ENCODE measurements at regions not wholly inside any gene's neighbourhood (a gene's known extent, or its start where the extent isn't known, plus 50 kb on each side); places are given as distances from the start of the nearest gene placed in this dataset.

- TF ChIP-seq ZBTB42 (CRISPR knock-in tag; IDR thresholded peaks at IDR 0.05) (no peak), SRF (IDR thresholded peaks at IDR 0.05; ENCODE audit: low read depth, low read length) (no peak), MBD4 (IDR thresholded peaks at IDR 0.05; ENCODE audit: borderline replicate concordance, low read length) (no peak), CTCF (CRISPR knock-in tag; IDR thresholded peaks at IDR 0.05) (no peak), HDAC6 (IDR thresholded peaks at IDR 0.05; ENCODE audit: low read depth, low read length) (no peak), POLR2AphosphoS5 (IDR thresholded peaks at IDR 0.05; ENCODE audit: low read depth, low read length) (no peak), RFX5 (IDR thresholded peaks at IDR 0.05; ENCODE audit: low read depth, low read length) (no peak), CBX2 (IDR thresholded peaks at IDR 0.05; ENCODE audit: low read depth, low read length) (no peak), CBX2 (CRISPR knock-in tag; IDR thresholded peaks at IDR 0.05; ENCODE audit: low read depth) (no peak), FOXK2 (IDR thresholded peaks at IDR 0.05) (no peak), ZNF276 (CRISPR knock-in tag; IDR thresholded peaks at IDR 0.05; ENCODE audit: low read depth) (no peak), AKAP8 (CRISPR knock-in tag; IDR thresholded peaks at IDR 0.05) (no peak), PLSCR1 (CRISPR knock-in tag; IDR thresholded peaks at IDR 0.05; ENCODE audit: borderline replicate concordance) (no peak)
Measured at GRCh38 chrX:45566456-45566855, 365.8 kb upstream of the DIPK2B start.
